Fibroblast of lung (primary cell): ENCODE measurements at regions not wholly inside any gene's neighbourhood (a gene's known extent, or its start where the extent isn't known, plus 50 kb on each side); places are given as distances from the start of the nearest gene placed in this dataset.

ENCODE experiments used
- DNase-seq, 2 donors: peaks; one replicate each; pipeline versions ENCODE4 v3.0.0 to v3.0.0-alpha.2; 2010; ENCODE audit warnings: low read depth in 2 of 2
- H2AFZ ChIP-seq: 2 replicates; pipeline ENCODE4 v1.5.1; 2012; ENCODE audit warnings: low read length, control low read depth, inconsistent platforms
- H3K27ac ChIP-seq: 2 replicates; pipeline ENCODE4 v1.5.1; 2011; ENCODE audit warnings: low read length, control low read depth; ENCODE audit not compliant: insufficient read depth
- H3K27me3 ChIP-seq: 2 replicates; pipeline ENCODE4 v1.5.1; 2011; ENCODE audit warnings: mild to moderate bottlenecking, low read length; ENCODE audit not compliant: control insufficient read depth, insufficient read depth
- H3K36me3 ChIP-seq: 2 replicates; pipeline ENCODE4 v1.5.1; 2011; ENCODE audit warnings: low read length; ENCODE audit not compliant: control insufficient read depth, insufficient read depth
- H3K4me1 ChIP-seq: 2 replicates; pipeline ENCODE4 v1.5.1; 2011; ENCODE audit warnings: low read length; ENCODE audit not compliant: control insufficient read depth, insufficient read depth; ENCODE audit errors: extremely low read depth
- H3K4me2 ChIP-seq: 2 replicates; pipeline ENCODE4 v1.5.1; 2011; ENCODE audit warnings: low read length, control low read depth; ENCODE audit not compliant: insufficient read depth; ENCODE audit errors: extremely low read depth
- H3K4me3 ChIP-seq, 4 experiments: fragments of 200-600 bp in 1 of 4; sonication (generic) in 1 of 4; replicated peaks in 1 of 4; 2 replicates each; pipeline ENCODE4 v1.5.1; 2011 to 2016; ENCODE audit warnings: low read length in 4 of 4, low read depth in 3 of 4, mild to moderate bottlenecking in 3 of 4, control low read depth in 2 of 4, inconsistent platforms in 1 of 4, mixed read lengths in 1 of 4; ENCODE audit not compliant: insufficient read depth in 1 of 4; ENCODE audit errors: control extremely low read depth in 1 of 4
- H3K79me2 ChIP-seq: 2 replicates; pipeline ENCODE4 v1.5.1; 2012; ENCODE audit warnings: mild to moderate bottlenecking, low read length, inconsistent platforms; ENCODE audit not compliant: control insufficient read depth, insufficient read depth
- H3K9ac ChIP-seq: 2 replicates; pipeline ENCODE4 v1.5.1; 2011; ENCODE audit warnings: mild to moderate bottlenecking, low read length, control low read depth; ENCODE audit not compliant: insufficient read depth
- H3K9me3 ChIP-seq: 2 replicates; pipeline ENCODE4 v1.5.1; 2012; ENCODE audit warnings: low read depth, low read length; ENCODE audit not compliant: control insufficient read depth, insufficient read depth
- H4K20me1 ChIP-seq: 2 replicates; pipeline ENCODE4 v1.5.1; 2011; ENCODE audit warnings: low read length; ENCODE audit not compliant: control insufficient read depth, insufficient read depth; ENCODE audit errors: extremely low read depth
- EZH2 ChIP-seq: IDR thresholded peaks from 2 replicates; pipeline ENCODE4 v1.5.1; 2012; ENCODE audit warnings: low read length, control low read depth, mild to moderate bottlenecking; ENCODE audit errors: missing control alignments
- TF ChIP-seq, protein P1 (sequence below), 2 donors: IDR thresholded peaks in 1 of 2; conservative IDR thresholded peaks in 1 of 2; 1 replicate in 1 of 2; 2 replicates in 1 of 2; pipeline ENCODE4 v1.5.1; 2011 to 2012; ENCODE audit warnings: low read length in 2 of 2, control low read depth in 1 of 2, inconsistent platforms in 1 of 2, low read depth in 1 of 2, mild to moderate bottlenecking in 1 of 2

DNA sequence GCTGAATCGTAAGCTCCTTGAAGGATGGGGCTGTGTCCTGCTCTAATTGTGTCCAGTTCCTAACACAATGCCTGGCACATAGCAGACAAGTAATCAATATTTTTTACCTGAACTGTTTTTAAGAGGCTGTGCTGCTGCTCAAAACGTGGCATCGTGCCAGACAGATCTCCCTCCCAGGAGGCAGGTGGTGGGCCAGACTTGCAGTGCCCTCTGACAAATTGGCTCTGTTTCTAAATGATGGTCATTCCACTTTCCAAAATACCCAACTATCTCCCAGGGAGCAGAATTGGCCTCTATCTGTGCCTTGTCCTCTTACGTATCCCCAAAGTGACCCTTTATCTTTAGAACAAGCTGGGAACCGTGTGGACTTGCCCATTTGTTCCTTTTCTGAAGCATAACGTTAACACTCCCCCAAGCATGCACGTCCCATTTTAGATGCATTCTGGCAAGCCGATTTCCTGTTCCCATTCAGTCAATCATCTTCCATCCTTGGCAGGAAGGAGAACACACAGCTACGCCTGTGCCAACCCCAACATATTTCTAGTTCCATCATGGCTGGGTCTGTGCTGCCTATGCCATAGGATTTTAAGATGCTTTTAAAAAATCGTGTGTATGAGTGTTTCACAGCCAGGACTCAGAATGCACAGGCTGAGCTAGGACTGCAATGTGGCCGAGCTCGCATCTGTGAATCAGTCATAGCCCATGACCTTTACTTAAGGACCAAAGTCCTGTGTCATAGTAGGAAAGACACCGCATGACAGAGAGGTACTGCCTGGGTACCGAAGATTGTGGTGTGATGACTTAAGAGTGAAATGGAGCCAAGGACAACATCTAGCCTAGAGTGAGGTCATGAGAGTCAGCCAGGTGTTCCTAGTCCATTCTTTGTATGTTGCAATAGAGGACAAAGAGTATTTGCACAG lies 408.6 kb downstream of the PRDM2 start:
- H3K4me1 ChIP-seq = no peaks in the 10 kb centered on the region
- no peaks in the 10 kb centered on the region for H3K79me2 ChIP-seq
- H3K4me3 ChIP-seq = no peak overlapping the region
- TF ChIP-seq, protein P1, sequence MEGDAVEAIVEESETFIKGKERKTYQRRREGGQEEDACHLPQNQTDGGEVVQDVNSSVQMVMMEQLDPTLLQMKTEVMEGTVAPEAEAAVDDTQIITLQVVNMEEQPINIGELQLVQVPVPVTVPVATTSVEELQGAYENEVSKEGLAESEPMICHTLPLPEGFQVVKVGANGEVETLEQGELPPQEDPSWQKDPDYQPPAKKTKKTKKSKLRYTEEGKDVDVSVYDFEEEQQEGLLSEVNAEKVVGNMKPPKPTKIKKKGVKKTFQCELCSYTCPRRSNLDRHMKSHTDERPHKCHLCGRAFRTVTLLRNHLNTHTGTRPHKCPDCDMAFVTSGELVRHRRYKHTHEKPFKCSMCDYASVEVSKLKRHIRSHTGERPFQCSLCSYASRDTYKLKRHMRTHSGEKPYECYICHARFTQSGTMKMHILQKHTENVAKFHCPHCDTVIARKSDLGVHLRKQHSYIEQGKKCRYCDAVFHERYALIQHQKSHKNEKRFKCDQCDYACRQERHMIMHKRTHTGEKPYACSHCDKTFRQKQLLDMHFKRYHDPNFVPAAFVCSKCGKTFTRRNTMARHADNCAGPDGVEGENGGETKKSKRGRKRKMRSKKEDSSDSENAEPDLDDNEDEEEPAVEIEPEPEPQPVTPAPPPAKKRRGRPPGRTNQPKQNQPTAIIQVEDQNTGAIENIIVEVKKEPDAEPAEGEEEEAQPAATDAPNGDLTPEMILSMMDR (conservative IDR thresholded peaks at IDR 0.05 in 1 of 2, IDR thresholded peaks at IDR 0.05 in 1 of 2; ENCODE audit: low read depth in 1 of 2, low read length in 2 of 2) = no peak
- TF ChIP-seq EZH2 = no peak
- H2AFZ ChIP-seq = no peak overlapping the region
- no peak overlapping the region for H3K27ac ChIP-seq
- H3K4me2 ChIP-seq = no peak overlapping the region
- peak in 1 of 2 donors; percentile 28 for DNase-seq
- no peaks in the 10 kb centered on the region for H3K36me3 ChIP-seq
- H3K9ac ChIP-seq = no peak overlapping the region
- no peaks in the 10 kb centered on the region for H3K9me3 ChIP-seq
- H3K27me3 ChIP-seq = no peaks in the 10 kb centered on the region
- H4K20me1 ChIP-seq = no peaks in the 10 kb centered on the region

DNA sequence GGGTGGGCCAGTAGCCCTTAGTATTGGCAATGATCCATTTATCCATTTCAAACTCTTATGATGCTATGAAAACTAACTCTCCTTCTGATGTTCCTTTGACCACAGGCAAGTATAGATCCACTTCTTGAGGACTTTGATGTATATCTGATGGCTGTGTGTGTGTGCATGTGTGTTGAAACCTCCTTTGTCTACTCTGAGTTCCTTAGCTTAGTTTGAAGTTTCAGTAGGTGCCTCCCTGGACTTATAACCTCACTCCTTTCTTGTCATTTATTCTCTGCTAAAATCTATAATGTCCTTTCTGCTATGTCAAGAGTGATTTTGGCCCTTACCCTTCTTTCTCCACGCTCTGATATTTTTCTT lies 409.3 kb downstream of the PRDM2 start:
- H3K9me3 ChIP-seq = no peaks in the 10 kb centered on the region
- no peaks in the 10 kb centered on the region for H3K79me2 ChIP-seq
- no peak overlapping the region for H3K4me2 ChIP-seq
- DNase-seq = no peak
- no peak overlapping the region for H3K4me3 ChIP-seq
- no peaks in the 10 kb centered on the region for H3K36me3 ChIP-seq
- no peaks in the 10 kb centered on the region for H3K4me1 ChIP-seq
- H2AFZ ChIP-seq = no peak overlapping the region
- no peak overlapping the region for H3K9ac ChIP-seq
- no peaks in the 10 kb centered on the region for H4K20me1 ChIP-seq
- TF ChIP-seq EZH2 = no peak
- TF ChIP-seq, protein P1 (conservative IDR thresholded peaks at IDR 0.05 in 1 of 2, IDR thresholded peaks at IDR 0.05 in 1 of 2; ENCODE audit: low read depth in 1 of 2, low read length in 2 of 2) = no peak
- no peak overlapping the region for H3K27ac ChIP-seq
- no peaks in the 10 kb centered on the region for H3K27me3 ChIP-seq

DNA sequence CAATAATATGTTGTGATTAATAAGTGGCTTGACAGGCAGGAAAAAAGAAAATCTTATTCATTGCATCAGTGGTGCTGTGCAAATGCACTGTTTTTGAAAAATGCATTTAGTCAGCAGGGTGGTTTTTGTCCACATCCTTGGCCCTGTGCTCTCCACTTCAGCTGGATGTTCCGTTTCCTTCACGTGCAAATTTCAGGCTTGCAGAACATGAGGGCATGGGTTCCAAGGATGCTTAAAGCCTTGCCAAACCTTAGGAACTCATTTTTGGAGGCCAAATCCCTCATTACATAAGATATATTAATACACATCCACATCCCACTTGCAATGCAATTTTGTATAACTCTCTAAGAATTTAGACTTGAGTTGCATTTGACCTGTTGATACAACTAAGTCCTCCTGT lies 410.1 kb downstream of the PRDM2 start:
- no peak overlapping the region for H3K9ac ChIP-seq
- H3K4me3 ChIP-seq = no peak overlapping the region
- no peaks in the 10 kb centered on the region for H3K4me1 ChIP-seq
- no peaks in the 10 kb centered on the region for H4K20me1 ChIP-seq
- no peaks in the 10 kb centered on the region for H3K27me3 ChIP-seq
- no peaks in the 10 kb centered on the region for H3K36me3 ChIP-seq
- H2AFZ ChIP-seq = no peak overlapping the region
- no peaks in the 10 kb centered on the region for H3K9me3 ChIP-seq
- H3K79me2 ChIP-seq = no peaks in the 10 kb centered on the region
- DNase-seq = no peak
- TF ChIP-seq, protein P1 (conservative IDR thresholded peaks at IDR 0.05 in 1 of 2, IDR thresholded peaks at IDR 0.05 in 1 of 2; ENCODE audit: low read depth in 1 of 2, low read length in 2 of 2) = no peak
- TF ChIP-seq EZH2 = no peak
- no peak overlapping the region for H3K27ac ChIP-seq
- no peak overlapping the region for H3K4me2 ChIP-seq
